ENCODE measurements at regions not wholly inside any gene's neighbourhood (a gene's known extent, or its start where the extent isn't known, plus 50 kb on each side); places are given as distances from the start of the nearest gene placed in this dataset.

DNA sequence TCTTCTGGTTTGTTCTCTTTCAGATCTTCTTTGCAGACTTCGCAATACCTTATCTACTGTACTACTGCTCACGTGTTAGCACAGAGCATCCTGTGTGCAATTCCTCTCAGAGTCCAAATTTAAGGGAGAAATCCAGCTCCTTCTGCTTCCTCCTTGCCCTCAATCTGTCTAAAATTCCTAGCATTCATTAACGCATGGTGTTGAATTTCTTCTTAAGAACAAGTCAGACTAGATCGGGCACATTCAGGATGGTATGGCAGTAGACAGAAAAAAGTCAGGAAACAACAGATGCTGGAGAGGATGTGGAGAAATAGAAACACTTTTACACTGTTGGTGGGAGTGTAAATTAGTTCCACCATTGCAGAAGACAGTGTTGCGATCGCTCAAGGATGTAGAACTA lies 206.1 kb upstream of the CDH7 start:
- DNase-seq, result no peak

DNA sequence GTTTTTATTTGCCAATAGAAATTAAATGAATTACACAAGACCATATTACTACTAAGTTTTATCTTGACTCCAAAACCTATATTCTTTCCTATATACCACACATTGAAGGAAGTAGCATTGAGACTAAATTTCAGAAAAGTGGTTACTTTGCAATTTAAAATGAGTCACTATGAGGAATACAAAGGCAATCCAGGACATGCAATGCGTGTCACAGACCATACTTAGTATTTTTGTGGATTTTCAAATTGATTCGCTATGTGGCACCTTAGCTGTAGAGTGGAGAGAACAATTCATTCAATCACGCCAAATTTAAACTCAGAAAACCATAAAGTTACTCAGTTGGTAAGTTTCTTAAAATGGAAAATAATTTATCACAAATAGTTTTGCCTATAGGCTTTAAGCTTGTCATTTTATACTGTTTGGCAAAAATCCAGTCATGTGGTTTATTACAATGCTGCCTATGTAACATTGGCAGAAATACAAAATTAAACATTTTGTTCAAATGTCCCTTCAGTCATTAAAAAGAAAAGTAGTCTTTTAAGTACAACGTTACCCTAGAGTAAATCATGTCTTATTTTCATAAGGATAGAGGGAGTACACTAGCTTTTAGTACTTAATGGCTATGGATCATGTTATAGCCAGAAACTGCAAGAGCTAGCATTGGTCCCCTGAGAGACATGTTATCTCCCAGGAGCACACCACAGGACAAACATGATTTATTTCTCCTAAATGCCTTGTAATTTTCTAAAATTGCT lies 222.8 kb upstream of the CDH7 start:
- DNase-seq, result no peak

DNA sequence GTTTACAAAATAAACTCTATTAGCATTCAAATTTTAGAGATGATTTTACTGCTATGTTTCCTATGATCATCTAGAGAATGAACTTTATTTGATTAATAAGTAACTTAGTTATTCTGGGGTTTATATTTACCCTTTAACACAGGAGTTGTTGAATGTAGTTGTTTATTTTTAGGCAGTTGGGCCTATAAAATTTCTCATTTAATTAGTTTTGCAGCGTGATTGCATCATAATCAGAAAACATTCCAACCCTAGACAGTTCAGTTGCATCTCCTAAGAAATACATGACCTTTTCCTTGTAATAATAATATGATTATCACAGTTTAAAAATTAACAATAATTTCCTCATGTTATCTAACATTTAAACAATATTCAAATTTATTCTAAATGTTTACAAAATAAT lies 224.7 kb upstream of the CDH7 start:
- DNase-seq, result no peak

DNA sequence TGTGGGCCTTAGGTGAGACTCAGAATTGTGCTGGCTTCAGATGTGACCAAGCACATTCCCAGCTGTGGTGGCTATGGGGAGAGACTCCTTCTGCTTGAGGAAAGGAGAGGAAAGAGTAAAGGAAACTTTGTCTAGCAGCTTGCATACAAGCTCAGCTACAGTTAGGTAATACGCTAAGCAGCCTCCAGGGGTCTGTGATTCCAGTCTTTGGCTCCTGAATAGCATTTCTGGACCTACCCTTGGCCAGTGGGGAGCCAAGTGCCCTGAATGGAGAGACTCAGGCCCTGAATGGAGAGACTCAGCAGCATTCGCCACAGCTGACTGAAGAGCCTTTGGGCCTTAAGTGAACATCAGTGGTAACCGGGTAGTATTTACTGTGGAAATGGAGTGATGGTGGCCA lies 227.4 kb upstream of the CDH7 start:
- no peak for DNase-seq

DNA sequence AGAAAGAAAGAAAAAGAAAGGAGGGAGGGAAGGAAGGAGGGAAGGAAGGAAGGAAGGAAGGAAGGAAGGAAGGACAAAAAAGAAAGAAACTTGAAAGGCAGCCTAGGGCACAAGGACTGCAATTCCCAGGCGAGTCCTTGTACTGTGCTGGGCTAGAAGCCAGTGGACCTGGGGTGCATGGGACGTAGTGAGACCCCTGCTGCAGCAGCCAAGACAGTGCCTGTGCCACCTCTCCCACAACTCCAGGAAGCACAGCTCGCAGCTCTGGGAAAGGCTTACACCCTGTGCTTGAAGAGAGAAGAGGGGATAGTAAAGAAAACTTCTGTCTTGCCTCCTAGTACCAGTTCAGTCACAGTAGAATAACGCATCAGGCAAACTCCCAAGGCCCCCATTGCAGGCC lies 227.9 kb upstream of the CDH7 start:
- DNase-seq, result no peak

DNA sequence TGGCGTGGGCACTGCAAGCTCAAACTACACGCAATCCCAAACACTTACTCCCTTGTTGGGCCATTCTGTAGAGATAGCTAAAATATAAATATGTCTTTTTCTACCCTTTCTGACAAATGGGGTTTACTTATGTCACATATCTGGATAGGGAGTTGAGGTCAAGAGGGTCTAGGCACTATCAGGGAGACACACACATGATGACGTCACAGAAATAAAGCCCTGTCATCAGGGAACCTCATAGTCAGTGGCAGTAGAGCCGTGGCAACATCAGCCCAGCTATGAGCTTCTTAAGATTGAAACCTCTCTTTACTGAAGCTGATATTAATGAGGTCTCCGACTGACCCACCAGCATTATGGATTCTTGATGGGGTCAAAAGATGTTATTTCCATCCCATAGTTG lies 234.6 kb upstream of the CDH7 start:
- no peak for DNase-seq

DNA sequence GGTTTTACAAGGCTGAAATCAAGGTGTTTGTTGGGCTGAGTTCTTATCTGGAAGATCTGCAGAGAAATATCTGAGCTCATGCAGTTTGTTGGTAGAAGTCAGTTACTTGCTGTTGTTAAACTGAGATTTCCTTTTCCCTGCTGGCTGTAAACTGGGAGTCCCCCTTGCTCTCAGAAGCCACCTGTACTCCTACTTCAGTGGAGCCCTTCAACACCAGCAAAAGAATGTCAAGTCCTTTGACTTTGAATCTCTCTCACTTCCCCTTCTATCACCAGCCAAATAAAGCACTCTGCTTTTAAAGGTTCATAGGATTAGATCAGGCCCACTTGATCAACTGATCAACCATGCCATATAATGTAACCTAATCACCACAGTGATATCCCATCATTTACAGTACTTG lies 252.2 kb upstream of the CDH7 start:
- no peak for DNase-seq

DNA sequence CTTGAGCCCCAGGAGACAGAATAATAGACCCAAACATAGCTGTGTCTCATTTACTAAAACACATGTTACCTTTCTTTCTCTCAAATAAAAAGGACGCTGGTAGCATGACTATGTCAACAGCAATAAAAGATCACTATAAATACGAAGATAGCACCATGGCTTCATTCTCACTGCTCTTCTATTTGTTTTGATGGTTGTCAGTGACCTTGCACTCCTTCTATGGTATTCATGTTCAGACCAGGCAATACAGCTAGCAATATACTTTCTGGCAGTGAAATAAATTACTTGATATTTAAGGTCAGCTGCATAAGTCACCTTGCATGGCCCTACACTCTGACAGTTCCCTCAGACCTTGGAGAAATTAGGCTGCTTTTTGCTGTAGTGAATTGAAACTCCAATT lies 263.2 kb upstream of the CDH7 start:
- DNase-seq, result no peak

DNA sequence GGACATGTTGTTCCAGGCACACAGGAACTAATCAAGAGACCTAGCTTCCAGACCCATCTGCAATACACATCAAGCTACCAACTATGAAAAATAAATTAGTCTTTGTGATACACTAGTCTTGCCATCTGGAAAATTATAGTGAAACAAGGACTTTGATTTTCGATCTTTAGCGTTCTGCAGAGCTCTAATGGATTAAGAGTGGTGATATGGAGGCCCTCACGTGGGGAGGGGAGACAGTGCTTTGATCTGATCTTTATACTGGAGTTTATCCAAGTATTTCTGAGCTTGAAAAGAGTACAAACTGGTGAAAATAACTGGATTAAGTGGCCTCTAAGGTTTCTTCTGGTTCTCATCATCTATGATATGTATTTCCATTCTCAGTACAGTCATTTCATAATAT lies 273.4 kb upstream of the CDH7 start:
- no peak for DNase-seq

DNA sequence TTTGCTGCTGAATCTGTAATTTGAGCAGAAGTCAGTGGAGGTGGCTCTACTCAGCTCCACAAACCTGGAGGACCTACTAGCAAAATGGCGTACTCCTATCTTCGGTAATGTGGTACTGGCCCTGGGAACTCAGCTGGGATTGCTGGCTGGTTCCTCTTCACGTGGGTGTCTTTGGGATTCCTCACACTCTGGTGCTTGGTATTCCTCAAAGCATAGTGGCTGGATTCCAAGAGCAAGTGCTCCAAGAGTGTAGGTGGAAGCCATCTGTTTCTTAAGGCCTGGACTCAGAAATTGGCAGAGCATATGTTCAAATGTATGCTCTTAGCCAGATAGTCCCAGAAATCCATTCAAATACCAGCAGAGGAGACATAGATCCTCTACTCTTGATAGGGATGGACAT lies 281.9 kb upstream of the CDH7 start:
- DNase-seq, result no peak

DNA sequence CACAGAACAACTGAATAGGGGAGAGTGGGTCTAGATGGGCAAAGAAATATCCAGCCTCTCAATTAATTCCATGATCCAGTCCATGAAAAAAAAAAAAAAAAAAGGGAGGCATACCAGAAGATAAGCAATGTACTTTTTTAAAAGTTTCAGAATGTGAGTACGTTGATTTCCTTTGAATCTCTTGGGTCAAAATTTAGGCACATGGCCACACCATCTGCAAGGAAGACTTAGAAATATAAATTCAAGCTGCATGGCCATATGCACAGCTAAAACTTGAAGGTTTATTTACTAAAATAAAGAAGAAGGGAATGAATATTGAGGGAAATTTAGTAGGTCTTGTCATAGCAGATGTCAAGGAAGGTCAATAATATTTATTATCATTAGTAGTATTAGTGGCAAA lies 286.5 kb upstream of the CDH7 start:
- no peak for DNase-seq

DNA sequence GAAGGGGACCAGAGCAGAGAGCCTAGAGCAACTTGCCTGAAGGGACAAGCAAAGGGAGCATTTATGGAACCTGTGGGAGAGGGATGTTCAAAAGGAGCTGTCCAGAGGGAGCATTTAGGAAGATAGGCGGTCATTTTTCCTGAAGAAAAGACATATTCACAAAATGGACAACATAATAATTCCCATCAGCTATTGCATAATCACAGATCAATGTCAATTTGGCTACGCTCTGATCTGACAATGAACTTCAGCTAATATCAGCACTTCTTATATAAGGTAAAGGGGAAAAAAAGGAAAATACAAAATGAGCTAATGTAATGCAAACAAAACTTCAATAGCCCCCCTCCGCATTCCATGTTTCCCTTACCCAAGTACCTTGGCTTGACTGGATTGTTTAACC lies 291.1 kb upstream of the CDH7 start:
- no peak for DNase-seq

DNA sequence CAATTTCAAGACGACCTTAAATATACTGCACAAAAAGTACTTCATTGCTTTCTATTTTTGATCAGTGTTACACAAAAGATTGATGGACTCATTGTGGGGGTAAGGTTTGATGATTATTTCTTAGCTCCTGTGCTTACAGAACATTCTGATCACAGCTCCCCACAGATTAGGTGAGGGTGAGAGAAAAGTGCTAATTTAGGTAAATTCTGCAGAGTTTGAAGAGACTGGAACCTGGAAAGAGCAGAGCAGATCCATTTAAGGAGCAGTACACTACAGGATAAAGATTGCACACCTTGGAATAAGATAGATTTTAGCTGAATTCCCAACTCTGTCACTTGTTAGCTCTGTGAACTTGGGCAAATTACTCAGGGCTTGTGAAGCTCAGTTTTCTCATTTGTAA lies 291.9 kb upstream of the CDH7 start:
- no peak for DNase-seq

DNA sequence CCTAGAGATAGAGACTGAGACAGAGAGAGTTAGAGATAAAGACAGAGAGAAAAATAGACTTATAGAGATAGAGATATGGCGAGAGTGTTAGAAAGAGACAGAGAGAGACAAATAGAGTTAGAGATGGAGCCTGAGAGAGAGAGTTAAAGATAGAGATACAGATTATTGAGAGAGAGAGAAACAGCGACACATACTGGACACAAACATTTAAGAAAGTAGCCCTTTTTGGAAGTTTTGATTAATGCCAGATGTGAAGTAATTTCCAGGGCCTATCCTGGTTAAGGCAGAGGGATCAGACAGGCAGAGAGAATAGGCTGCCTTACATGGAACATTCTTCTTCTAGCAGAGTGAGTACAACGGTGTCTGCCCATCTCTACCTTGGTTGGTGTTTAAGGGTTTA lies 311.6 kb upstream of the CDH7 start:
- peak in 1 of 2 experiments; percentile 2 for DNase-seq

DNA sequence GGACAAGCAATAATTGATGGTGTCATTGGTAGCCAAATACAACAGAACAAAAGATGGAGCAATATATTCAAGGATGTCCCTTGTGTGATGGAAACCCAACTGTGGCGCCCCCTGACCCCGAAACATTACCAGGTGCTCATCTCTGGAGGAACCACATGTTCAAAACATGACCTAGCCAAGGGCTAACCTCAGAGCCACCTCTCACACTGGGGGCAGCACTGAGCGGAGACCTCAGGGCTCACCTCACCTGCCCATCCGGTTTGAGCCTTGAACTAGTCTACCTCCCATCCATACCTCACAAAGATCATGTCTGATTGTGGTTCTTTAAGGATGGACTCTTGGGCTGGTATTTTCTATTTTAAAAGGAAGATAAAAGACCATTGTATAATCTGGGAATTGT lies 314.4 kb upstream of the CDH7 start:
- DNase-seq, result no peak

DNA sequence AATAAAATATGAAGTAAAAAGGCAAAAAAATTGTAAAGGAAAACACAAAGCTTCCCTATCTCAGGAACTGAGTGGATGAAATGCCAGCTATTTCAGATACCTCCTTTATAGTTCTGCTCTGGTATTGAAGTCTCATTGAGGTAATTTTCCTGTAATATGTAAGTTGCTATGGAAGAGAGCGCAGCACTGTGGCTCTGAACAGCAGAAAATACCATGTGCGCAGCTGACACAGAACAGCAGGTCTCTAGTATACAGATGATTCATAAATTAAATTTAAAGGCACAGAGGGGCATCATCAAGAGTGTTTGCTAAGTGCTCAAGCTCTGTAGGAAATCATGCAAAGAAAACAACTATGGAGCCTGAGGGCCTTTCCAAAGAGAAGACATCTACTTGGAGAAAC lies 315.3 kb upstream of the CDH7 start:
- DNase-seq, result no peak

DNA sequence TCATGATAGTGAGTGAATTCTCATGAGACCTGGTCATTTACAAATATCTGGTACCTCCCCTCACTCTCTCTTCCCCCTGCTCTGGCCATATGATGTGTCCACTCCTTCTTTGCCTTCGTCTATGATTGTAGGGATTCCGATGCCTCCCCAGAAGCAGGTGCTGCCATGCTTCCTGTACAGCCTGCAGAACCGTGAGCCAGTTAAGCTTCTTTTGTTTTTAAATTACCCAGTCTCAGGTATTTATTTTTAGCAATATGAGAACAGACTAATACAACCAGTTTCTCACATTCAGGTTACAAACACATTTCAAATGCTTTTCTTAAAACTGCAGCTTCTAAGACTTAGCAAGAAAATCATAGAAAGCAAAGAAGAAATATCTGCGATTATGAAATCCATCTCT lies 321.2 kb upstream of the CDH7 start:
- no peak for DNase-seq

DNA sequence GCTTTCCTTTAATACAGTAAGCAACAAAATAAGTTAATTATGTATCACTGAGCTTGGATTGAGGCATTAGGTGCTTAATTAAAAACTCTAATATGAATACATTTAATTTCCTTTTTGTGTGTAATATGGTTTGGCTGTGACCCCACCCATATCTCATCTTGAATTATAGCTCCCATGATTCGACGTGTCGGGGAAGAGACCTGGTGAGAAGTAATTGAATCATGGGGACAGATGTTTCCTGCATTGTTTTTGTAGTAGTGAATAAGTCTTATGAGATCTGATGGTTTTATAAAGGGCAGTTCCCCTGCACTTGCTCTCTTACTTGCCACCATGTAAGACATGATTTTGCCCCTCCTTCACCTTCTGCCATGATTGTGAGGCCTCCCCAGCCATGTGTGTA lies 325.4 kb upstream of the CDH7 start:
- no peak for DNase-seq

DNA sequence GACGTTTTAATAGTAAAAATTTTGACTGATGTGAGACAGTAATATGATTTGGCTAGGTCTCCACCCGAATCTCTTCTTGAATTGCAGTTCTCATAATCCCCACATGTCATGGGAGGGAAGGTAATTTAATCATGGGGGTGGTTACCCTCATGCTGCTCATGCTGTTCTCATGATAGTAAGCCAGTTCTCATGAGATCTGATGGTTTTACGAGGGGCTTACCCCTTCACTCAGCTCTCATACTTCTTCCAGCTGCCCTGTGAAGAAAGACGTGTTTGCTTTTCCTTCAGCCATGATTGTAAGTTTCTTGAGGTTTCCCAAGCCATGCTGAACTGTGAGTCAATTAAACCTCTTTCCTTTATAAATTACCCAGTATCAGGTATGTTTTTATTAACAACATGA lies 327.0 kb upstream of the CDH7 start:
- DNase-seq, result no peak

DNA sequence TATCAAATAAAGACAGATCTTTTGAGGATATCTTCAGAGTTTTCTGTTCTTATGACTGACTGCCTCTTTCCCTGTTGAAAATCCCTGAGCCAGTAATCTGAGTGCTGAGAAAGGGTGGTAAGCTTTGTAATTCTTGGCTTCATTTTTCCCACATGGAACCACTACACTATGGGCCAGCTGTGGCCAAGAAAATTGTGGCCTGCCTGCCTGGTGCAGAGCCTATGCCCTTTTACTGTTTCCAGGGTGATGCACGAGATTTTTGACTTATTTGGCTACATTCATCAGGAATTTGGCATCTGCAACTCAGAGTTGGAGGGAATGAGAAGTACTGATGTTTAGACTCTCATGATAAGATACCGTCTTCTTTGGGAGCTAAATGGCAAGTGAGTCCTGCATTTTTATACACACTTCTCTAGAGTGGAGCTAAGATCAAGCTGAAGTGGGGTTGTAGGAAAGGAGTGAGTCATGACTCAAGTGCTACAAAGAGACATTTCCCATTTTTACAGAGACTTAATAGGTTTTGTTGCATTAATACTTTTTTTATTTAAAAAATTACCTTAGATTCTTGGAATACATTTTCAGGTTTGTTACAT lies 328.2 kb upstream of the CDH7 start:
- no peak for DNase-seq

DNA sequence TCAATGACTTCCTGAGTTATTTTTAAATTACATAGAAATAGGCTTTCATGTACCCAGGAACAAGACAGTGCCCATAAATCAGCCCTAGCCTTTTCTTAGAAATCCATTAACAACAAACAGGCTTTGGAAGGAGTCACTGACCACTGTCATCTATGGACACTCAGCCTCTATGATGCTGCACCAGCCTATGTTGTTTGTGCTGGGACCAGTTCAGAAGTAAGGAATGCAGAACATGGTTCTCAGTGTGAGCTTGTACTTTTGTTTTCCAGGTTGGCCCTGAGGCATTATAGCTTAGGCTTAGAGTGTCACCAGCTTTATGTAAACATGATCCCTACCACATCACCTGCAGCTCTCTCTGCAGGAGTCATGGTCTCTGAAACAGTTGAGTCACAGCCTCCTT lies 335.7 kb upstream of the CDH7 start:
- no peak for DNase-seq

DNA sequence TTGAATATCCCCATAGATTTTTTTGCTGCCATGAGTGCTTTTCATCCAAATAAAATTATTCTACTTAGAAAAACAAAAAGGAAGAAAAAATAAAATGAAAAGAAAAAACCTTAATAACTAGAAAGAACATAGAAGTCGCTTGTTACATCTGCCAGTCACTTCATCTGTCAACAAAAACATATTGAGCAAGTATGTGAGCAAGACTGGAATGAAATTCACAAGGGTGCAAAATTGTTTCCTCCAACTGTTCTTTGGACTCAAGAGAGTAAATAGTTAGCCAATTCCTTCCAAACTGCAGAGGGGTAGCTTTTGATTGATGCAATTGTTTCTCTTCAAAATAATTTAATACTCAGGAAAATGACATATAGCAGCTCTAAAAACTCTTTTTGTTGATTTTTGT lies 336.3 kb upstream of the CDH7 start:
- no peak for DNase-seq

DNA sequence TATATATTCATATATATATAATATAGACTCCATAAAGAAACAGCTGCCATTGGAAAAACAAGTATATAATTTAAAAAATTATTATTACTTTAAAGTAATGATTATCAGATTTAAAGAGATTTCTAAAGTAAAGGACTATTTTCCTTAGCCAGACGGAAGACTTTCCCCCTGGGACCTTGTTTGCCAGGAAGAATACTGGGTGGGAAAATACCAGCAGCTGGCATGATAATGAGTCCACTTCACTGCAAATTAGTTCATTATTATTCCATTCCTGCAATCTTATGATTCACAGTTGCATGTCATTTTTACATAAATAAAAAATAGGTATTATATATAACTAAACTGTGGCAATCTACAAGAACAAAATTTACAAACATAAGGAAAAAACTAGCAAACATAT lies 339.8 kb upstream of the CDH7 start:
- DNase-seq, result no peak

DNA sequence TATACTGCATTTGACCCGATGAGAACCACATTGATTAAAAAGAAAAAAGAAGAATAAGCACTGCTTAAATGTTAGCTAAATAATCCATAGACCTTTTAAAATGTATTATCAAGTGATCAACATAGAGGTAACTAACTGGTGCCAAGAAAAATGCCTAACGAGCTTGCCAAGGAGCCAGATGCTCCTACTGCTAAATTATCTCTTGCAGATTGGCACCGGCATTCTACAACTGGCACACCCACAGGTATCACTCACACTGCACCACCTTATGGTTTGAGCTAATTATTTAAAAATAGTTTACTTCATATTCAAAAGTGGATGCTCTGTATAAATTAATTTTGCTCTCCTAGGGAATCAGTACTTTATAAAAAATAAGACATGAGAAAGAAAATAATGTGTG lies 341.6 kb upstream of the CDH7 start:
- DNase-seq, result no peak

DNA sequence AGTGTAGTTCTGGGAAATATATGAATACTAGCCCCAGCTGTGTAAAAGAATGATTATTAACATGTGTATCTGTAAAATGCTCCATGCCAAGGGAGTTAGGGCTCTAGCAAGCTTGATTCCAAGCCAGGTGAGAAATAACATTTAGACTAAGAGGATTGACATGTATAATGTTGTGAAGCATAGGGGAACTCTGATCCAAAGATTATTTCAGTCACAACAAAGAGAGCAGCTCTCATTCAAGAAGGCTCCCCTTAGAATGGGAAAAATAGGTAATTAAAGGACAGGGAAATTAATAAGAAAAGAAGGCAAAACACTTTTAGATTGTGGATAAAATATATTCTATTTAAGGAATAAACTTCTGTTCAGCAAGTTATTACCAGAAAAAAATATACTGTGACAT lies 347.3 kb upstream of the CDH7 start:
- no peak for DNase-seq
